Mesothelial cell of epicardium (in vitro differentiated cells): ENCODE measurements at regions not wholly inside any gene's neighbourhood (a gene's known extent, or its start where the extent isn't known, plus 50 kb on each side); places are given as distances from the start of the nearest gene placed in this dataset.

Source experiments
- DNase-seq, 2 experiments: peaks; one replicate each; pipeline ENCODE4 v3.0.0; 2021; ENCODE audit warnings: low spot score in 2 of 2; ENCODE audit not compliant: unreplicated experiment in 2 of 2
- H3K27ac Mint-ChIP-seq: 2 replicates; pipeline ENCODE4 v1.8.0; 2021; ENCODE audit warnings: mixed read lengths
- H3K27me3 Mint-ChIP-seq: 2 replicates; pipeline ENCODE4 v1.8.0; 2021; ENCODE audit warnings: low read depth, mixed read lengths
- H3K36me3 Mint-ChIP-seq: 2 replicates; pipeline ENCODE4 v1.8.0; 2021; ENCODE audit warnings: mixed read lengths
- H3K4me1 Mint-ChIP-seq: 2 replicates; pipeline ENCODE4 v1.8.0; 2021; ENCODE audit warnings: mixed read lengths
- H3K4me3 Mint-ChIP-seq: 2 replicates; pipeline ENCODE4 v1.8.0; 2021; ENCODE audit warnings: mild to moderate bottlenecking, moderate library complexity, mixed read lengths
- H3K9me3 Mint-ChIP-seq: 2 replicates; pipeline ENCODE4 v1.8.0; 2021; ENCODE audit warnings: mixed read lengths
- TF ChIP-seq, protein P1 (sequence below): fragments of 200-600 bp; sonication (generic); IDR thresholded peaks from one replicate; pipeline ENCODE4 v1.5.0; 2021; ENCODE audit warnings: antibody characterized with exemption; ENCODE audit not compliant: unreplicated experiment

DNA sequence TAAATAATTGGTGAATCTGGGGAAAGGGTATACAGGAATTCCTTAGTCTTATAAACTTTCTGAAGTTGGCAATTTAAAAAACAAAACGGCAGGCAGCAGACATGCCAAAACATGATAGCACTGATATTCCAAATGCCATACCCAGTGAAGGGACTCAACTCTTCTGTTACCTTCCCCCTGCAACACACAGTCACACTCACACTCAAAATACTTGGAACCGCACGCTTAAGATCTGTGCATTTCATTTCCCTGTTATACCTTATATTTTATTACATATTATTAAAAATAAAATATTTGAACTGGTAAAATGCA is 123.4 kb downstream of the ZFP36L2 start:
- no peak overlapping the region for H3K4me3 Mint-ChIP-seq
- TF ChIP-seq, protein P1, sequence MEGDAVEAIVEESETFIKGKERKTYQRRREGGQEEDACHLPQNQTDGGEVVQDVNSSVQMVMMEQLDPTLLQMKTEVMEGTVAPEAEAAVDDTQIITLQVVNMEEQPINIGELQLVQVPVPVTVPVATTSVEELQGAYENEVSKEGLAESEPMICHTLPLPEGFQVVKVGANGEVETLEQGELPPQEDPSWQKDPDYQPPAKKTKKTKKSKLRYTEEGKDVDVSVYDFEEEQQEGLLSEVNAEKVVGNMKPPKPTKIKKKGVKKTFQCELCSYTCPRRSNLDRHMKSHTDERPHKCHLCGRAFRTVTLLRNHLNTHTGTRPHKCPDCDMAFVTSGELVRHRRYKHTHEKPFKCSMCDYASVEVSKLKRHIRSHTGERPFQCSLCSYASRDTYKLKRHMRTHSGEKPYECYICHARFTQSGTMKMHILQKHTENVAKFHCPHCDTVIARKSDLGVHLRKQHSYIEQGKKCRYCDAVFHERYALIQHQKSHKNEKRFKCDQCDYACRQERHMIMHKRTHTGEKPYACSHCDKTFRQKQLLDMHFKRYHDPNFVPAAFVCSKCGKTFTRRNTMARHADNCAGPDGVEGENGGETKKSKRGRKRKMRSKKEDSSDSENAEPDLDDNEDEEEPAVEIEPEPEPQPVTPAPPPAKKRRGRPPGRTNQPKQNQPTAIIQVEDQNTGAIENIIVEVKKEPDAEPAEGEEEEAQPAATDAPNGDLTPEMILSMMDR, result no peak
- H3K9me3 Mint-ChIP-seq, result peaks cover 12% of the 10 kb centered on the region
- peaks cover 46% of the 10 kb centered on the region for H3K4me1 Mint-ChIP-seq
- peak overlapping the region; percentile 88 for H3K27ac Mint-ChIP-seq
- peaks cover 11% of the 10 kb centered on the region for H3K36me3 Mint-ChIP-seq
- no peaks in the 10 kb centered on the region for H3K27me3 Mint-ChIP-seq
- no peak for DNase-seq

DNA sequence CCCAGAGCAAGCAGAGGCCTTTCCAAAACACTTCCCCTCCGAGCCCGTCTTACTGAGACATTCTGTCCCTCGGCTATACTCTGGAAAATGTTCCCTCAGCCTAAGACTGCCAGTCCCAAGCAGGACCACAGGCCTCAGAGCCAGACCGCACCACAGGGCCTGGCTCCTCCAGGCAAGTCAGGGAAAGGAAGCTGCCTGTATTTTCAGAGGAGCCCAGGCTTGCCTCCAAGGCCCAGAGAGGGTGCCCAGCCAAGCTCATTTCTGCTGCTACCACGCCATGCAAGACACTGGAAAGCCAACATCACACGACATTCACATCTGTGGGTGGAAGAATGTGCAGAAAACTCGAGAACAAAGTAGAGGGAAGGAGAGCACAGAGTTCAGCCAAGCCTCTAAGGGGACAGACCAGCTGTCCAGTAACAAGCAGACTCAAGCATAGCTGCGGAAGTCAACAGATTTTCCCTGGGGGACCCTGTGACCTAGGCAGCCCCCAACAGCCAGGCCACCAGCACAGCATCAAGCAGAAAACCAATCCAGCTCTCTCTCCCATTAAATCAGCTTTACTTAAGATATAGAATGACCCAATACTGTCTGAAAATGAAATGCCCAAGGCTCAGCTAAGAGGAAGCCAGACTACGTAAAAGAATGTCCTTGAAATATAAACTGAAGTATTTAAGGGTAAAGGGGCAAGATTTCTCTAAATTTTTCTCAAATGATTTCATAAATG is 123.9 kb downstream of the ZFP36L2 start:
- TF ChIP-seq, protein P1, result no peak
- Mint-ChIP-seq H3K9me3 (peaks cover 12% of the 10 kb centered on the region), H3K4me1 (peaks cover 46% of the 10 kb centered on the region), H3K4me3 (no peak overlapping the region), H3K27me3 (no peaks in the 10 kb centered on the region), H3K27ac (peak overlapping the region; percentile 88), H3K36me3 (peaks cover 11% of the 10 kb centered on the region)
- DNase-seq, result no peak

DNA sequence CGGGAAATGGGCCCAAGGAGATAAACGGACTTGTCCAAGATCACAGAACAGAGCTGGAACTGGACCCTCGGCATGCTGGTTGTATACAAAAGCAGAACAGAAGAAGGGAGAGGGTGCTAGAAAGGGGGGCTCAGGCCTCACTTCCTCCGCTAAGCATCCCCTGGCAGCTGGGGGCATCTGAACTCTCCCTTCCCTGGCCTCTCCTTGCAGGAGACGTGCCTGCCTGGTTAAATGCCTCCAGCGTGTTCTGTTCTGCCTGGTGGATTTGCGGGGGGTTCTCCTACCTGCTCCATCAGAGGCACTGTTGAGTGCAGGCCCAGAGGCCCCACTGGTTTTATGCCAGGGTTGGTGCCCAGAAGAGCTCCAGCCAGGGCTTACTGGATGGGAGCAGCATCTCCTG is 124.7 kb downstream of the ZFP36L2 start:
- Mint-ChIP-seq H3K4me3 (no peak overlapping the region), H3K4me1 (peaks cover 38% of the 10 kb centered on the region), H3K27ac (peak overlapping the region; percentile 88)

DNA sequence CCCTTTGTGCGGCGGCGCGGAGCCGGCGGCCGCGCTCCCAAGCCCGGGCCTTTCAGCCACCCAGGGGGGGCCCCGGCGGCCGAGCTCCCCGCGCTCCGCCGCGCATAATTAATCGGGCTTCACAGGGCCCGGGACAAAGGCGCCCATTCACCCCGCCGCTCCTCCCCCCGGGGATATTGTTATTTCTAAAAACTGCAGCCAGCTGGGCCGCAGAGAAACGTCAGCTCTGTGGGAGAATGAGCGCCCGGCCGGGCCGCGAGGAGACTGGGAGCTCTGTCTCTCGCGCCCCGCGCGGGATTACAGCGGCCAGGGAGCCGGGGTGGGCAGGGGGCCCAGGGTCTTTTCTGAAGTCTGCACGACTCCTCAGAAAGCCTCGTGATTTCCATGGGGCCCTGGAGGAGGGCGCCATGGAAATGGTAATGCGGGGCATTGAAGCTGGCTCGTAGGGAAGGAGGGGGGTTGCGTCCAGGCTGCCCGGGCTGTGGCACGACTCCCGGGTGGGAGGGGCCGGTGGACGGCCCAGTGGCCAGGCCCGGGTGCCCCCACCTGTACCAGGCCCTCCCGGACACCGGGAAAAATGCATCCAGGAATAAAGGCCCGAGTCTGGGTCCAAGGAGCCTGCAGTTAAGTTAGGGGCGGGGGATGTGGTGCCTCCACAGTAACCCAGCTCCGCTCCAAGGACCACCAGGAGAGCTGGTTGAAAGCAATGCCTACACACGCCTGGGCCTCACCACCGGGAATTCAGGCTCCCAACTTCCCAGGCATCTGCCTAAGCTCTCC is 125.3 kb downstream of the ZFP36L2 start:
- H3K27me3 Mint-ChIP-seq, result no peaks in the 10 kb centered on the region
- peak in 1 of 2 experiments; percentile 51 for DNase-seq
- H3K9me3 Mint-ChIP-seq, result peaks cover 20% of the 10 kb centered on the region
- H3K36me3 Mint-ChIP-seq, result peaks cover 13% of the 10 kb centered on the region
- H3K27ac Mint-ChIP-seq, result peak overlapping the region; percentile 56
- H3K4me1 Mint-ChIP-seq, result peaks cover 31% of the 10 kb centered on the region
- peak overlapping the region; percentile 55 for H3K4me3 Mint-ChIP-seq
- TF ChIP-seq, protein P1, result no peak

More for the DNA sequence above, 124.7 kb downstream of the ZFP36L2 start:
- Mint-ChIP-seq H3K9me3 (peaks cover 15% of the 10 kb centered on the region), H3K27me3 (no peaks in the 10 kb centered on the region), H3K36me3 (peaks cover 13% of the 10 kb centered on the region)
- DNase-seq, result no peak
- TF ChIP-seq, protein P1, result no peak

DNA sequence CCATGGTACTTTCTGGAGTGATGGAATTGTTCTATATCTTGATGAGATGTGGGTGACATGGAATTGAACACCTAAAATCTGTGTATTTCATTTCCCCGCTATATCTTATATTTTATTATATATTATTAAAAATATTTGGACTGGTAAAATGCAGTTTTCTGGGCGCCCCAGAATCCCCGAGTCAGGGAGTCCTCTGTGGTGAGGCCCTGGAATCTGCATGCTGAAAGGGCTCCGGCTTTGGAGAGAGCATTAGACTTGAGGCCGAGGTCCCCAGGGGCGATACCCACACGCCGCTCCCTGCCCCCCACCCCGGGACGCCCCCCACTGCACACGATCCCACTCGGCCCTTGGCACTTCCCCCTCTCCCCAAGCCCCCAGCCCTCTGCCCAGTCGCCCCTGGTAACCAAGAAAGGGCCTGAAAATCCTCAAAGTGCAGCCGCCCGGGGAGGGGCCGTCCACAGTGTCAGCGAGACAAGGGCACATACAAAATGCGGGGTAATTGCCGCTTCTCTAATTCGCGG is 126.0 kb downstream of the ZFP36L2 start:
- Mint-ChIP-seq H3K27me3 (no peaks in the 10 kb centered on the region), H3K9me3 (peaks cover 21% of the 10 kb centered on the region), H3K36me3 (peaks cover 13% of the 10 kb centered on the region), H3K4me3 (no peak overlapping the region), H3K27ac (no peak overlapping the region), H3K4me1 (peaks cover 25% of the 10 kb centered on the region)
- TF ChIP-seq, protein P1, result no peak
- no peak for DNase-seq
